ENCODE measurements at regions not wholly inside any gene's neighbourhood (a gene's known extent, or its start where the extent isn't known, plus 50 kb on each side); places are given as distances from the start of the nearest gene placed in this dataset.

DNA sequence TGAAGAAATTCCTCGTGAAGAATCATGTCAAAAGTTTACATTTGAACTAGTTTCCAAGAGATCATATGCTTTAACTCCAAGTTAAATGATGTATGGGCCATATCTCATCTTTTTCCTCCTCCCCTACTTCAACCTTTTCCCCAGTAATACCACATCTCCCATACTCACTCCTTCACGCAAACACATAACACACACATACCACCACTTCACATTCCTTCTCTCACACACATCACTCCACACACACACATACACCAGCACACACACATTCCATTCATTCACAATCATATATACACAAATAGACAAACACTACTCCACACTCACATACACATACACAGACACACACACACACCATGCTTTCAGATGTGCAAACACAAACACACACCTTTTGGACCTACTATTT lies 769.0 kb upstream of the NR2F2 start:
- H2BK15ac ChIP-seq (ENCODE audit: low read length), result peak overlapping the region; percentile 77
- H3K4me1 ChIP-seq (replicated peaks in 1 of 4; ENCODE audit: control insufficient read depth in 3 of 4, insufficient read depth in 4 of 4, low read length in 3 of 4), result peaks cover 0 to 8% (median 0%) of the 10 kb centered on the region in 4 experiments; a peak in 1 of 7 replicates
- H3K23ac ChIP-seq (ENCODE audit: insufficient read length), result no peak overlapping the region
- H3K36me3 ChIP-seq (ENCODE audit: control insufficient read depth in 2 of 4, insufficient read depth in 4 of 4, low read length in 3 of 4), result no peaks in the 10 kb centered on the region
- H2BK20ac ChIP-seq (ENCODE audit: low read length), result no peak overlapping the region; the same call in 1 of the 2 replicates
- no peak overlapping the region for H2AFZ ChIP-seq (ENCODE audit: low read length)
- H2AK5ac ChIP-seq (ENCODE audit: low read depth, low read length), result no peak overlapping the region
- no peak overlapping the region for H3K9ac ChIP-seq (replicated peaks in 1 of 4; ENCODE audit: extremely low read depth in 1 of 4, low read depth in 3 of 4, low read length in 3 of 4)
- no peak overlapping the region for H3K14ac ChIP-seq (ENCODE audit: insufficient read length)
- H2BK12ac ChIP-seq (ENCODE audit: low read depth, low read length), result no peak overlapping the region
- FAIRE-seq (no peak), DNase-seq (ENCODE audit: low read depth in 1 of 2, low spot score in 2 of 2) (no peak)
- no peak overlapping the region for H4K8ac ChIP-seq (ENCODE audit: extremely low read depth, insufficient read depth, low read length)
- H2BK5ac ChIP-seq (ENCODE audit: low read depth, low read length), result no peak overlapping the region
- H3K9me3 ChIP-seq (ENCODE audit: insufficient read depth in 2 of 2, low read depth in 1 of 2, low read length in 1 of 2), result no peaks in the 10 kb centered on the region
- no peak overlapping the region for H3K56ac ChIP-seq (replicated peaks; ENCODE audit: insufficient read length, low read depth, low read length)
- no peak overlapping the region for H4K91ac ChIP-seq (replicated peaks; ENCODE audit: insufficient read length, low read length)
- no peaks in the 10 kb centered on the region for H3K27me3 ChIP-seq (replicated peaks in 1 of 4; ENCODE audit: control insufficient read depth in 3 of 4, extremely low read depth in 1 of 4, insufficient read depth in 3 of 4, low read length in 3 of 4)
- no peak overlapping the region for H3K18ac ChIP-seq (ENCODE audit: extremely low read depth, low read length)
- H4K5ac ChIP-seq (ENCODE audit: insufficient read length, low read depth, low read length), result no peak overlapping the region
- no peak overlapping the region for H3K27ac ChIP-seq (ENCODE audit: low read depth, low read length)
- no peak overlapping the region for H3K4ac ChIP-seq (replicated peaks; ENCODE audit: insufficient read length, low read depth, low read length)
- H3K23me2 ChIP-seq (ENCODE audit: low read depth, low read length), result peaks cover 3% of the 10 kb centered on the region; the same call in 1 of the 2 replicates
- no peaks in the 10 kb centered on the region for H4K20me1 ChIP-seq (replicated peaks in 1 of 2; ENCODE audit: control insufficient read depth in 1 of 2, insufficient read depth in 2 of 2, low read length in 2 of 2)
- no peak overlapping the region for H3K4me2 ChIP-seq (ENCODE audit: insufficient read depth in 1 of 2, low read depth in 2 of 2, low read length in 2 of 2)
- POLR2A ChIA-PET (ENCODE audit: partially characterized antibody), result no interaction called here
- no peak overlapping the region for H3K4me3 ChIP-seq (ENCODE audit: extremely low read depth in 1 of 4, insufficient read depth in 2 of 4, low read depth in 3 of 4, low read length in 4 of 4)
- H3K79me1 ChIP-seq (ENCODE audit: low read depth, low read length), result no peaks in the 10 kb centered on the region
- no peaks in the 10 kb centered on the region for H3K79me2 ChIP-seq (ENCODE audit: control insufficient read depth in 1 of 2, insufficient read depth in 2 of 2, low read length in 2 of 2)
- H2BK120ac ChIP-seq (replicated peaks; ENCODE audit: low read depth, low read length), result no peak overlapping the region
- 50 to 100% methylated on average over 1 to 2 of the region's 2 CpGs for WGBS, 2 experiments (ENCODE audit: extremely low coverage in 1 of 2, insufficient coverage in 1 of 2, insufficient read length in 1 of 2, insufficient replicate concordance in 2 of 2, low coverage in 1 of 2, low lambda C conversion rate in 2 of 2, missing lambda C conversion rate in 1 of 2)
- CTCF ChIA-PET (ENCODE audit: partially characterized antibody), result no interaction called here
- no peak for TF ChIP-seq NRF1 (IDR thresholded peaks at IDR 0.05; ENCODE audit: low read depth, low read length)
- no peak for TF ChIP-seq BCL11A (IDR thresholded peaks at IDR 0.05; ENCODE audit: low read depth in 2 of 2, low read length in 2 of 2)
- TF ChIP-seq SP4 (IDR thresholded peaks at IDR 0.05; ENCODE audit: low read length), result no peak
- TF ChIP-seq ZNF274 (IDR thresholded peaks at IDR 0.05; ENCODE audit: borderline replicate concordance, extremely low read depth, low read length), result no peak
- TF ChIP-seq EP300 (IDR thresholded peaks at IDR 0.05; ENCODE audit: borderline replicate concordance in 1 of 2, low read depth in 2 of 2, low read length in 2 of 2), result no peak

Data from H1 (cell line).